Ovary (tissue), 7 donors: ENCODE measurements at regions not wholly inside any gene's neighbourhood (a gene's known extent, or its start where the extent isn't known, plus 50 kb on each side); places are given as distances from the start of the nearest gene placed in this dataset.

Experiments used
- DNase-seq, 5 donors: peaks; one replicate each; pipeline ENCODE4 v3.0.0-alpha.2; 2019 to 2020
- H3K27ac ChIP-seq, 2 donors: fragments of 200-600 bp; one replicate each; pipeline versions ENCODE4 v1.5.1 to v1.8.0; 2019 to 2022
- H3K27me3 ChIP-seq: fragments of 200-600 bp; one replicate; pipeline ENCODE4 v1.8.0; 2022
- H3K36me3 ChIP-seq: fragments of 200-600 bp; sonication (generic); one replicate; pipeline ENCODE4 v1.5.1; 2019
- H3K4me1 ChIP-seq: one replicate; pipeline ENCODE4 v1.8.1; 2013; ENCODE audit warnings: mild to moderate bottlenecking, moderate library complexity; ENCODE audit not compliant: insufficient read depth
- H3K4me3 ChIP-seq: fragments of 200-600 bp; sonication (generic); one replicate; pipeline ENCODE4 v1.5.1; 2017
- H3K9me3 ChIP-seq, 2 donors: fragments of 200-600 bp in 1 of 2; sonication (generic) in 1 of 2; one replicate each; pipeline versions ENCODE4 v1.5.1 to v1.8.1; 2013 to 2019; ENCODE audit warnings: mild to moderate bottlenecking in 1 of 2, moderate library complexity in 1 of 2
- EP300 ChIP-seq: sonication (generic); formaldehyde crosslinking; IDR thresholded peaks from one replicate; pipeline ENCODE4 v1.6.1; 2017; ENCODE audit warnings: antibody characterized with exemption
- POLR2A ChIP-seq: fragments of 450-650 bp; IDR thresholded peaks from one replicate; pipeline ENCODE4 v1.6.1; 2017; ENCODE audit warnings: antibody characterized with exemption, mild to moderate bottlenecking, moderate library complexity
- WGBS, 3 donors: extraction: QIAGEN DNeasy Blood & Tissue Kit in 1 of 3; methylation state at CpG; one replicate each; pipeline versions ENCODE4 v1.1.5 to v1.1.7; 2013 to 2017; 5-methylcytosine and 5-hydroxymethylcytosine counted together
- intact Hi-C, 4 donors: fragments of 100-400 bp; cut with DNase I; formaldehyde crosslinking; loops; one replicate each; pipeline versions ENCODE4 v1.11.0 to v1.15.1; 2022 to 2023
- TF ChIP-seq, protein P1 (sequence below), 3 donors: fragments of 450-650 bp in 2 of 3; fragments of 200-600 bp in 1 of 3; IDR thresholded peaks; one replicate each; pipeline versions ENCODE4 v1.5.1 to v1.8.0; 2016 to 2022; ENCODE audit warnings: antibody characterized with exemption in 3 of 3, mild to moderate bottlenecking in 1 of 3
- donor health status: DM: no; HTN: no; CAD: no; lungs with moderate emphysema.
- donor health status: DM: no; HTN: no; CAD: no.
- donor health status: Bipolar disorder and iron deficiency.
- donor health status: DM: no; HTN: no; CAD: no.
- donor health status: DM: yes; HTN: yes; CAD: no.

DNA sequence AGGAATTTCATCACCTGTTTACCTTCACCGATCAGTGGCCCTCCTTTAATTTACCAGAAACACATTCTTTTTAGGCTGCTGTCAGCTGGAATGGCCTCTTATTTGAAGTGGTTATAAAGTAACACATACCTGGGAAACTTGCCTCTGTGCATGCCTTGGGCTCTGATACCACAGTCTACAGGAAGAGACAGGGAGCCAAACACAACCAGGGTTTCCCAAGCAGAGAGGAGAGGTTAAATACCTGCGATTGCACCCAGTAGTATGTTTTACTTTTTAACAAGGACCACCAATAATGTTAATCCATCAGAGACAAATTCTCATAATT, 444.0 kb upstream of the SGCG start:
- H3K9me3 ChIP-seq = no peaks in the 10 kb centered on the region
- intact Hi-C loops = no loop called here
- WGBS, 3 donors = 64 to 70% (median 67%) methylated on average over 2 of the region's 2 CpGs
- no peak for DNase-seq
- H3K27me3 ChIP-seq = no peaks in the 10 kb centered on the region
- no peak overlapping the region for H3K4me3 ChIP-seq
- H3K36me3 ChIP-seq = no peaks in the 10 kb centered on the region
- H3K4me1 ChIP-seq = no peaks in the 10 kb centered on the region
- no peak overlapping the region for H3K27ac ChIP-seq
- TF ChIP-seq, protein P1, sequence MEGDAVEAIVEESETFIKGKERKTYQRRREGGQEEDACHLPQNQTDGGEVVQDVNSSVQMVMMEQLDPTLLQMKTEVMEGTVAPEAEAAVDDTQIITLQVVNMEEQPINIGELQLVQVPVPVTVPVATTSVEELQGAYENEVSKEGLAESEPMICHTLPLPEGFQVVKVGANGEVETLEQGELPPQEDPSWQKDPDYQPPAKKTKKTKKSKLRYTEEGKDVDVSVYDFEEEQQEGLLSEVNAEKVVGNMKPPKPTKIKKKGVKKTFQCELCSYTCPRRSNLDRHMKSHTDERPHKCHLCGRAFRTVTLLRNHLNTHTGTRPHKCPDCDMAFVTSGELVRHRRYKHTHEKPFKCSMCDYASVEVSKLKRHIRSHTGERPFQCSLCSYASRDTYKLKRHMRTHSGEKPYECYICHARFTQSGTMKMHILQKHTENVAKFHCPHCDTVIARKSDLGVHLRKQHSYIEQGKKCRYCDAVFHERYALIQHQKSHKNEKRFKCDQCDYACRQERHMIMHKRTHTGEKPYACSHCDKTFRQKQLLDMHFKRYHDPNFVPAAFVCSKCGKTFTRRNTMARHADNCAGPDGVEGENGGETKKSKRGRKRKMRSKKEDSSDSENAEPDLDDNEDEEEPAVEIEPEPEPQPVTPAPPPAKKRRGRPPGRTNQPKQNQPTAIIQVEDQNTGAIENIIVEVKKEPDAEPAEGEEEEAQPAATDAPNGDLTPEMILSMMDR (IDR thresholded peaks at IDR 0.05) = no peak
- no peak for TF ChIP-seq EP300
- TF ChIP-seq POLR2A = no peak

DNA sequence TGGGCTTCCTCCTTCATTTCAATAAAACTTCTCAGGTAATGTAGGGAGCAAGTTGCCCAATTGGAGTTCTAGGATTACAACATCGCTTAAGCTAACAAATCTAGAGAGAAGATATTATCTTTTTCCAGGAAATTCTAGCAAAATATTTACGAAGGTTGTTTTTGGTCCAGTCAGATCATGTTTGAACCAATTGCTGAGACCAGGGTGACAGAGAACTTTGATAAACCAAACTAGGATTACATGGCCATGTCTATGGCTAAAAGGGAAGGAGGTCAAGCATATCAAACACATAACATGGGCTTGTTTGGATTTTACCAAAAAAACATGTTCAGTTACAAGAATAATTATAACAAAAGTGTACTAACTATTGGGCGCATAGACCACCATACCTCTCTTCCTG, 442.4 kb upstream of the SGCG start:
- no peaks in the 10 kb centered on the region for H3K27me3 ChIP-seq
- H3K9me3 ChIP-seq = no peaks in the 10 kb centered on the region
- no peaks in the 10 kb centered on the region for H3K36me3 ChIP-seq
- H3K4me3 ChIP-seq = no peak overlapping the region
- intact Hi-C loops = no loop called here
- TF ChIP-seq, protein P1 (IDR thresholded peaks at IDR 0.05) = no peak
- TF ChIP-seq POLR2A (no peak), EP300 (no peak)
- no peak for DNase-seq
- H3K4me1 ChIP-seq = no peaks in the 10 kb centered on the region
- 86 to 94% (median 89%) methylated on average over 3 of the region's 3 CpGs for WGBS, 3 donors
- H3K27ac ChIP-seq = no peak overlapping the region

DNA sequence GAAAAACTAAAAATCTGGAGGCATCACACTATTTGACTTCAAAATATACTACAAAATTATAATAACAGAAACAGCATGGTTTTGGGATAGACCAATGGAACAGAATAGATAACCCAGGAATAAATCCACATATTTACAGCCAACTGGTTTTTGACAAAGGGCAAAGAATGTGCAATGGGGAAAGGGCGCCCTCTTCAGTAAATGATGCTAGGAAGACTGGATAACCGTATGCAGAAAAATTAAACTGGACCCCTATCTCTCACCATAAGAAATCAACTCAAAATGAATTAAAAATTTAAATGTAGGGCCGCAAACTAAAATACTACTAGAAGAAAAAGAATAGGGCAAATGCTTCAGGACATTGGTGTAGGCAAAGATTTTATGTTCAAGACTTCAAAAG, 440.5 kb upstream of the SGCG start:
- intact Hi-C loops = no loop called here
- Histone ChIP-seq H3K9me3 (no peaks in the 10 kb centered on the region), H3K36me3 (no peaks in the 10 kb centered on the region), H3K27me3 (no peaks in the 10 kb centered on the region), H3K27ac (no peak overlapping the region), H3K4me1 (no peaks in the 10 kb centered on the region), H3K4me3 (no peak overlapping the region)
- no peak for DNase-seq
- TF ChIP-seq EP300 (no peak), POLR2A (no peak)
- TF ChIP-seq, protein P1 (IDR thresholded peaks at IDR 0.05) = no peak
- 43 to 64% (median 51%) methylated on average over 3 of the region's 3 CpGs for WGBS, 3 donors

DNA sequence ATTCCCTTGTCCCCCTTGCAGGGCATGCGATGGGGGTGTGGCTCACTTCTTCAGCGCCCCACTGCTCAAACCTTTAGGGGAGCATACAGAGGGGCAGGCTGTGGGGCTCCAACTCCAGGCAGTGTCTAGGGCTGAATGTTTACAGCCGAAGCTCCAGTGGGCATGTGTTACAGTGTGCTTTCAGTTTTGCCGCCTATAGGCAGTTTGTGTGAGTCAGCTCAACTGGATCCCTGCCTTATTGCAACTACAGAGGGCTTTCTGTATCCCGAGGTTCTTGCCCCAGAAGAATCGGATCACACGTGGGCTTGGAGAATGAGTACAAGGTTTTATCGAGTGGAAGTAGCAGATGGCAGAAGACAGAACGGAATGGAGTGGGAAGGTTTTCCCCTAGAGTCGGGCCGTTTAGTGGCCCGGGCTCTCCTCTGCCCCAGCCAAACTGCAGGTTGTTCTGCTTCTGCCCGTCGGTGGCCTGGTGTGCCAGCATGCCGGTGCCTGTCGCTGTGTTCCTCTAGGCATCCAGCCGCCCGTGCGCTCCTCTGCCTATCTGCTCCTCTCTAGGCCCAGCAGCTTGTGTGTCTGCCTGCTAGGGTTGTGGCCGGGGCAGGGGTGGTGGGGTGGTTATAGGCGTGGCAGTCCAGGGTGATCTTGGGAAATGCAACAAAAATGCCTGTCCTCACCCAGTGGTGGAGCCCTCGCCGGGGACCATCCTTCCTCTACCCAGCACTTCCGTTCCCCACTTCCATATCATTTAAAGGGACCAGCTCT, 435.9 kb upstream of the SGCG start:
- Histone ChIP-seq H3K4me3 (no peak overlapping the region), H3K36me3 (no peaks in the 10 kb centered on the region), H3K4me1 (no peaks in the 10 kb centered on the region), H3K27me3 (no peaks in the 10 kb centered on the region), H3K9me3 (no peaks in the 10 kb centered on the region), H3K27ac (no peak overlapping the region)
- 89 to 91% (median 89%) methylated on average over 24 of the region's 24 CpGs for WGBS, 3 donors
- no peak for DNase-seq
- TF ChIP-seq, protein P1 (IDR thresholded peaks at IDR 0.05) = no peak
- no peak for TF ChIP-seq POLR2A
- no peak for TF ChIP-seq EP300
- intact Hi-C loops = no loop called here
